HCT116 (cell line): ENCODE measurements at regions not wholly inside any gene's neighbourhood (a gene's known extent, or its start where the extent isn't known, plus 50 kb on each side); places are given as distances from the start of the nearest gene placed in this dataset.

Experiments
- ATAC-seq: fragments of 200-7000 bp; cut with Tn5 transposase; 2 replicates; pipeline ENCODE4 v1.9.1; 2020; ENCODE audit warnings: mild to moderate bottlenecking, moderate library complexity
- BruUV-seq: library from RNA; stranded (reverse); fragments of 400-500 nt; replicated peaks from 2 replicates; lab custom pipeline; 2021; lab: Mats Ljungman, UMichigan
- CTCF ChIA-PET: fragments of 300-600 bp; sonication (Branson Sonifier 250); formaldehyde crosslinking; loops from one replicate; lab custom pipeline; 2021; ENCODE audit warnings: antibody characterized with exemption; lab: Charles Lee
- POLR2A ChIA-PET: fragments of 300-600, 350-600 bp; sonication (Branson Sonifier 250); formaldehyde crosslinking; loops from one replicate; lab custom pipeline; 2021; ENCODE audit warnings: antibody characterized with exemption; lab: Charles Lee
- RAD21 ChIA-PET, 2 experiments: fragments of 300-600 bp; sonication (Branson Sonifier 250); formaldehyde crosslinking; loops; one replicate each; lab custom pipeline; 2023; ENCODE audit warnings: low total read pairs in 2 of 2; ENCODE audit not compliant: uncharacterized antibody in 2 of 2, unreplicated experiment in 2 of 2, low non-redundant PET in 1 of 2; lab: Charles Lee
- DNase-seq: peaks from one replicate; pipeline ENCODE4 v3.0.0-alpha.2; 2010; ENCODE audit warnings: low read depth, low spot score
- H2AFZ ChIP-seq: fragments of 200-600 bp; shearing (Covaris generic), sonication (generic); 2 replicates; pipeline ENCODE4 v1.6.1; 2017; ENCODE audit warnings: low read depth, mixed run types, mixed read lengths, antibody characterized with exemption, low read length; ENCODE audit not compliant: poor library complexity, severe bottlenecking
- H3K27ac ChIP-seq: 2 replicates; pipeline ENCODE4 v1.5.1; 2012; ENCODE audit warnings: low read depth, low read length
- H3K27me3 ChIP-seq: fragments of 200-600 bp; sonication (generic); 2 replicates; pipeline ENCODE4 v1.6.1; 2016; ENCODE audit warnings: mixed run types, low read length, mixed read lengths; ENCODE audit not compliant: insufficient read depth
- H3K36me3 ChIP-seq, 2 experiments: fragments of 200-500 bp in 1 of 2; fragments of 200-600 bp in 1 of 2; sonication (Bioruptor generic) in 1 of 2; sonication (generic) in 1 of 2; 2 replicates each; pipeline versions ENCODE4 v1.5.1 to v1.6.1; 2014 to 2016; ENCODE audit warnings: low read length in 2 of 2, inconsistent platforms in 1 of 2, mixed read lengths in 1 of 2, mixed run types in 1 of 2; ENCODE audit not compliant: insufficient read depth in 2 of 2, control insufficient read depth in 1 of 2
- H3K4me1 ChIP-seq, 2 experiments: fragments of 200-600 bp in 1 of 2; sonication (generic) in 1 of 2; 2 replicates each; pipeline versions ENCODE4 v1.5.1 to v1.6.1; 2012 to 2017; ENCODE audit warnings: low read length in 2 of 2, inconsistent platforms in 1 of 2, mild to moderate bottlenecking in 1 of 2, mixed read lengths in 1 of 2, mixed run types in 1 of 2, moderate library complexity in 1 of 2; ENCODE audit not compliant: insufficient read depth in 2 of 2, control insufficient read depth in 1 of 2
- H3K4me2 ChIP-seq: fragments of 200-600 bp; sonication (generic); 2 replicates; pipeline ENCODE4 v1.6.1; 2017; ENCODE audit warnings: mixed run types, low read length, mixed read lengths
- H3K4me3 ChIP-seq, 2 experiments: fragments of 200-600 bp in 1 of 2; sonication (generic) in 1 of 2; replicated peaks in 1 of 2; 2 replicates each; pipeline ENCODE4 v1.5.1; 2011 to 2016; ENCODE audit warnings: low read length in 2 of 2, control low read depth in 1 of 2, low read depth in 1 of 2, mild to moderate bottlenecking in 1 of 2, mixed read lengths in 1 of 2, mixed run types in 1 of 2
- H3K79me2 ChIP-seq: fragments of 200-600 bp; sonication (generic); 2 replicates; pipeline ENCODE4 v1.6.1; 2017; ENCODE audit warnings: mild to moderate bottlenecking, mixed run types, low read length, moderate library complexity, mixed read lengths; ENCODE audit not compliant: insufficient read depth
- H3K9ac ChIP-seq: fragments of 200-600 bp; sonication (generic); 2 replicates; pipeline ENCODE4 v1.6.1; 2016; ENCODE audit warnings: low read length, mixed read lengths
- H3K9me2 ChIP-seq: fragments of 200-600 bp; sonication (generic), shearing (Covaris generic); 2 replicates; pipeline ENCODE4 v1.6.1; 2017; ENCODE audit warnings: mixed run types, mild to moderate bottlenecking, moderate library complexity; ENCODE audit not compliant: insufficient read depth
- H3K9me3 ChIP-seq, 2 experiments: fragments of 200-500 bp in 1 of 2; fragments of 200-600 bp in 1 of 2; sonication (Bioruptor generic) in 1 of 2; sonication (generic) in 1 of 2; 2 replicates each; pipeline ENCODE4 v1.6.1; 2014 to 2017; ENCODE audit warnings: low read length in 2 of 2, mixed read lengths in 2 of 2, inconsistent platforms in 1 of 2, low read depth in 1 of 2, mild to moderate bottlenecking in 1 of 2, mixed run types in 1 of 2, moderate library complexity in 1 of 2; ENCODE audit not compliant: control insufficient read depth in 1 of 2, insufficient read depth in 1 of 2
- H4K20me1 ChIP-seq: fragments of 200-600 bp; sonication (generic), shearing (Covaris generic); 2 replicates; pipeline ENCODE4 v1.6.1; 2017; ENCODE audit warnings: mixed run types, mild to moderate bottlenecking, moderate library complexity; ENCODE audit not compliant: insufficient read depth
- CBX3 ChIP-seq: IDR thresholded peaks from 2 replicates; pipeline ENCODE4 v1.6.1; 2012; ENCODE audit warnings: low read depth
- ELF1 ChIP-seq: IDR thresholded peaks from 2 replicates; pipeline ENCODE4 v1.6.1; 2012; ENCODE audit warnings: low read depth, borderline replicate concordance
- POLR2AphosphoS5 ChIP-seq: IDR thresholded peaks from 2 replicates; pipeline ENCODE4 v1.6.1; 2011; ENCODE audit warnings: mild to moderate bottlenecking, low read depth, low read length, moderate library complexity
- SP1 ChIP-seq: IDR thresholded peaks from 2 replicates; pipeline ENCODE4 v1.6.1; 2012; ENCODE audit warnings: low read depth
- SRF ChIP-seq: IDR thresholded peaks from 2 replicates; pipeline ENCODE4 v1.6.1; 2012; ENCODE audit warnings: low read depth
- YY1 ChIP-seq: IDR thresholded peaks from 2 replicates; pipeline ENCODE4 v1.6.1; 2011; ENCODE audit warnings: low read length, low read depth, moderate library complexity, mild to moderate bottlenecking; ENCODE audit not compliant: insufficient replicate concordance; ENCODE audit errors: extremely low read depth
- intact Hi-C: fragments of 100-400 bp; cut with micrococcal nuclease; formaldehyde crosslinking; loops from 2 replicates; pipeline ENCODE4 v1.10.0; 2022
- TF ChIP-seq, protein P1 (sequence below): IDR thresholded peaks from 2 replicates; pipeline ENCODE4 v1.6.1; 2011; ENCODE audit warnings: mild to moderate bottlenecking, low read length, moderate library complexity; ENCODE audit not compliant: insufficient replicate concordance; ENCODE audit errors: extremely low read depth
- TF ChIP-seq, protein P2 (sequence below): IDR thresholded peaks from 2 replicates; pipeline ENCODE4 v1.6.1; 2012

DNA sequence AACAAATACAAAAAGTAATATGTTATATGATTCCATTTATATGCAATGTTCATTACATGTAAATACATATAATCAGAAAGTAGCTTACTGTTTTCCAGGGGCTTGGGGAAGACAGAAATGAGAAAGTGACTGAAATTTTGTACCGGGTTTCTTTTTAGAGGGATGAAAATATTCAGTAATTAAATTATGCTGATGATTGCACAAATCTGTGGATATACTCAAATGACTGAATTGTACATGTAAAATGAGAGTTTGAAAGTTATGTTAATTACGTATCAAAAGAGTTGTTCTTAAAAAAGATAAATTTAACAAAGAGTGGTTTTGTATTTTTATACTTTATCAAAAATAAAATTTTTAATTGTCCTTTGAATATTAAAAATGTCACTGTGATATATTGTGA, 856.3 kb downstream of the DSC3 start (continued):
- TF ChIP-seq SRF: no peak
- TF ChIP-seq, all 23 proteins: peak for 0

DNA sequence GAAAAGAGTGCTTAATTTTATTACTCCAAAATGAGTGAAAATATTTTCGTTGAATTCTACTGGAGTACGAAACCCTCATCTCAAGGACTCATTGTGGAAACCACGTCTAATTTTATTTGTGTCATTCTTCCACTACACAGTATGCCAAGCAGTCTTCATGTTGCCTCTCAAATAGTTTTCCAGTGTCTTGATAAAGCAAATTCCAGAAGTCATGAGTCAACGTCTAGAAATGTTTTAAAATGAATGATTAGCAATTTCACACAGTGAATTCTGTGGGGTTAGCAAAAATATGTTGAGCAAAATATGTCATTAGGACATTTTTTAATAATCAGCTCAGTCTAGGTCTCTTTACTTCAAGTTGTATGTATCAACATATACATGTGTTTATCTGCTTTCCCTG, 865.5 kb downstream of the DSC3 start:
- TF ChIP-seq, protein P1, sequence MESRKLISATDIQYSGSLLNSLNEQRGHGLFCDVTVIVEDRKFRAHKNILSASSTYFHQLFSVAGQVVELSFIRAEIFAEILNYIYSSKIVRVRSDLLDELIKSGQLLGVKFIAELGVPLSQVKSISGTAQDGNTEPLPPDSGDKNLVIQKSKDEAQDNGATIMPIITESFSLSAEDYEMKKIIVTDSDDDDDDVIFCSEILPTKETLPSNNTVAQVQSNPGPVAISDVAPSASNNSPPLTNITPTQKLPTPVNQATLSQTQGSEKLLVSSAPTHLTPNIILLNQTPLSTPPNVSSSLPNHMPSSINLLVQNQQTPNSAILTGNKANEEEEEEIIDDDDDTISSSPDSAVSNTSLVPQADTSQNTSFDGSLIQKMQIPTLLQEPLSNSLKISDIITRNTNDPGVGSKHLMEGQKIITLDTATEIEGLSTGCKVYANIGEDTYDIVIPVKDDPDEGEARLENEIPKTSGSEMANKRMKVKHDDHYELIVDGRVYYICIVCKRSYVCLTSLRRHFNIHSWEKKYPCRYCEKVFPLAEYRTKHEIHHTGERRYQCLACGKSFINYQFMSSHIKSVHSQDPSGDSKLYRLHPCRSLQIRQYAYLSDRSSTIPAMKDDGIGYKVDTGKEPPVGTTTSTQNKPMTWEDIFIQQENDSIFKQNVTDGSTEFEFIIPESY: no peak
- TF ChIP-seq ELF1 (no peak), CBX3 (no peak), SRF (no peak), YY1 (no peak), POLR2AphosphoS5 (no peak), SP1 (no peak)
- TF ChIP-seq, protein P2, sequence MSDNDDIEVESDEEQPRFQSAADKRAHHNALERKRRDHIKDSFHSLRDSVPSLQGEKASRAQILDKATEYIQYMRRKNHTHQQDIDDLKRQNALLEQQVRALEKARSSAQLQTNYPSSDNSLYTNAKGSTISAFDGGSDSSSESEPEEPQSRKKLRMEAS: no peak
- CTCF ChIA-PET: no interaction called here
- DNase-seq: no peak

More for the DNA sequence above, 865.5 kb downstream of the DSC3 start:
- Histone ChIP-seq H3K4me1 (no peaks in the 10 kb centered on the region), H3K27me3 (no peaks in the 10 kb centered on the region), H3K4me3 (no peak overlapping the region), H3K27ac (no peak overlapping the region), H3K9me2 (no peaks in the 10 kb centered on the region), H3K9ac (no peak overlapping the region), H3K4me2 (no peak overlapping the region), H4K20me1 (no peaks in the 10 kb centered on the region), H3K36me3 (no peaks in the 10 kb centered on the region), H3K9me3 (no peaks in the 10 kb centered on the region), H3K79me2 (no peaks in the 10 kb centered on the region), H2AFZ (no peak overlapping the region)
- RAD21 ChIA-PET: no interaction called here
- no peak for ATAC-seq
- POLR2A ChIA-PET: no interaction called here
- no TSS peak for BruUV-seq
- intact Hi-C loops: no loop called here
